GM23338 (cell line): ENCODE measurements at regions not wholly inside any gene's neighbourhood (a gene's known extent, or its start where the extent isn't known, plus 50 kb on each side); places are given as distances from the start of the nearest gene placed in this dataset.

Experiments used
- CREB1 ChIP-seq: fragments of 250-450 bp; sonication (Bioruptor Pico); IDR thresholded peaks from 2 replicates; pipeline ENCODE4 v1.5.0; 2020; ENCODE audit warnings: low read depth, mild to moderate bottlenecking, moderate library complexity
- CTCF ChIP-seq, 2 experiments: fragments of 200-600 bp in 1 of 2; sonication (generic) in 1 of 2; conservative IDR thresholded peaks; 2 replicates each; pipeline versions ENCODE4 v1.5.1 to v1.6.1; 2016 to 2017; ENCODE audit warnings: antibody characterized with exemption in 2 of 2, low read depth in 2 of 2, mild to moderate bottlenecking in 2 of 2, moderate library complexity in 1 of 2
- ETS1 ChIP-seq: IDR thresholded peaks from 2 replicates; pipeline ENCODE4 v1.6.1; 2016; ENCODE audit warnings: antibody characterized with exemption
- EZH2 ChIP-seq: fragments of 200-600 bp; sonication (generic); IDR thresholded peaks from one replicate; pipeline ENCODE4 v1.8.0; 2017; ENCODE audit warnings: antibody characterized with exemption, mild to moderate bottlenecking, low read depth; ENCODE audit not compliant: unreplicated experiment
- EZH2phosphoT487 ChIP-seq: fragments of 200-600 bp; sonication (generic); IDR thresholded peaks from one replicate; pipeline ENCODE4 v1.8.1; 2018; ENCODE audit warnings: antibody characterized with exemption; ENCODE audit not compliant: unreplicated experiment
- POLR2AphosphoS5 ChIP-seq: IDR thresholded peaks from 2 replicates; pipeline ENCODE4 v1.6.1; 2016; ENCODE audit warnings: antibody characterized with exemption, low read depth
- REST ChIP-seq: IDR thresholded peaks from one replicate; pipeline ENCODE4 v1.6.1; 2018; ENCODE audit warnings: antibody characterized with exemption; ENCODE audit not compliant: unreplicated experiment

GRCh38 chr1:230012741-230013140, 54.3 kb upstream of the GALNT2 start:
- TF ChIP-seq REST: no peak
- no peak for TF ChIP-seq POLR2AphosphoS5
- TF ChIP-seq EZH2: no peak
- no peak for TF ChIP-seq CTCF (conservative IDR thresholded peaks at IDR 0.05; ENCODE audit: low read depth in 2 of 2)
- TF ChIP-seq EZH2phosphoT487: no peak
- no peak for TF ChIP-seq ETS1
- TF ChIP-seq CREB1: no peak
